ENCODE measurements at regions not wholly inside any gene's neighbourhood (a gene's known extent, or its start where the extent isn't known, plus 50 kb on each side); places are given as distances from the start of the nearest gene placed in this dataset.

DNA sequence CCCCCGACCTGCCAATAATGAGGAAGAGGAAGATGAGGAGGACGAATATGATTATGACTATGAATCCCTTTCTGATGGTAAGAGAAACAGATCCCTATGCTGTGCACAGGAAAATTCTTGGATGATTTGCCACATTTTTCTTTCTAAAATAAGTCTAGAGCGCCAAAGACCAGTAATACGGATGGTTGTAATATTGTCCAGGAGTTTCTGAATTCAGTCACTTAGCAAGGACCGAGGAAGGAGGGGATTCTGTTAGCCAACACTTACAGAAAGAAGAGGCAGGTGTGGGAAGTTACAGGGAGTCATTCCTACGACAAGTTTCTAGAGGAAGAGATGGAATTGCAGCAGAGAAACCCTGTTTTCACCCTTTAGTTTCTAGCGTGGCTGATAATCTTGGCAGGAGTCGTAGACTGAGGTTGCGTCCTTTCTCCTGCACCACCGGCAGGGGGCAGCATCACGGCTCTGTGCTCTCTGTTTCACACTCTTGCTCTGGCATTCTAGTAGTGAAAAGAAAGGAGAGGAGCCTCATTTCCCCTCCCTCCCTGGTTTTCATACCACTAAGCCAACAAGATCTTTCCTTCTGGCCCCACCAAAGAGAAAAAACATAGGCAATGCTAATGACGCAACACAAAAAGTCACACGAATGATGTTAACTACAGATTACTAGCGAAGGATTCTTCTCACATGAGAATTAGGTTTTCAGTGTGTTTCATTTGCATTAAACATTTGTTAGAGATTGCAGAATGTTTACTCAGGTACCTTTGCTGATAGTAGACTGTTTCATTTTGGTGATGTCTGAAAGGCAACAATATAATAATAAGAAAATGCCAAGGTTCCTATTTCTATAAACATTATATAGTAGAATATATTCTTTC, 82.7 kb downstream of the NOC3L start:
- TF ChIP-seq POLR2A (IDR thresholded peaks at IDR 0.05; ENCODE audit: low read length) = no peak
- TF ChIP-seq GATA1 (IDR thresholded peaks at IDR 0.05; ENCODE audit: low read depth, low read length) = no peak

All from erythroblast (primary cell).